ENCODE measurements at regions not wholly inside any gene's neighbourhood (a gene's known extent, or its start where the extent isn't known, plus 50 kb on each side); places are given as distances from the start of the nearest gene placed in this dataset.
"Not testable (repeated sequence)": the region's sequence is repeated elsewhere in the genome, so short reads cannot be mapped to it uniquely, and the experiment has no call there.

DNA sequence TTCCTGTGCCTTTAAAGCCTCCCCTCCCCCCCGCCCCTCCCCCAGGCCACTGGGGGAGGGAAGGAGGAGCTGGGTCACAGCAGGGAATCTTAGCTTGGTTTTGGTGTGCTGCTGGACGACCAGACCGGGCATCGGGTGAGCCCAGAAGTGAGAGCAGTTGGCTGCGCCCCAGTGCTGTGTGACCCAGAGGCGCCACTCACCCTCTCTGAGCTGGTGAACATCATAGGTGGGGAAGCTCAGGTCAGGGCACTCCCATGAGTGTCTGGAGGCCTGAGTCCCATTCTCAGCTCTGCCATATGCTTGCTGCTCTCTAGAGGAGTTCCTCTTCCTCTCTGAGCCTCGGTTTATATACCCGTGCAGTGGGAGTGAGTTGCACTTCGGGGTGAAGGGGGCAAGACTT lies 3077.5 kb downstream of the RPIA start:
- not testable (repeated sequence) for TF ChIP-seq ELF1 (IDR thresholded peaks at IDR 0.05); CHD2 (IDR thresholded peaks at IDR 0.05; ENCODE audit: low read length, partially characterized antibody); MXI1 (IDR thresholded peaks at IDR 0.05; ENCODE audit: low read depth, low read length); MAX (IDR thresholded peaks at IDR 0.05; ENCODE audit: low read depth); FOXM1 (IDR thresholded peaks at IDR 0.05; ENCODE audit: low read depth); EP300 (IDR thresholded peaks at IDR 0.05; ENCODE audit: borderline replicate concordance in 1 of 2, low read depth in 1 of 2, low read length in 1 of 2); RXRA (IDR thresholded peaks at IDR 0.05; ENCODE audit: borderline replicate concordance, low read depth); CTCF (IDR thresholded peaks at IDR 0.05); RFX5 (IDR thresholded peaks at IDR 0.05; ENCODE audit: low read length); USF2 (IDR thresholded peaks at IDR 0.05; ENCODE audit: borderline replicate concordance, low read depth, low read length); SIN3A (IDR thresholded peaks at IDR 0.05; ENCODE audit: borderline replicate concordance, low read depth, low read length)

Measured in SK-N-SH (cell line).